ENCODE measurements at regions not wholly inside any gene's neighbourhood (a gene's known extent, or its start where the extent isn't known, plus 50 kb on each side); places are given as distances from the start of the nearest gene placed in this dataset.

DNA sequence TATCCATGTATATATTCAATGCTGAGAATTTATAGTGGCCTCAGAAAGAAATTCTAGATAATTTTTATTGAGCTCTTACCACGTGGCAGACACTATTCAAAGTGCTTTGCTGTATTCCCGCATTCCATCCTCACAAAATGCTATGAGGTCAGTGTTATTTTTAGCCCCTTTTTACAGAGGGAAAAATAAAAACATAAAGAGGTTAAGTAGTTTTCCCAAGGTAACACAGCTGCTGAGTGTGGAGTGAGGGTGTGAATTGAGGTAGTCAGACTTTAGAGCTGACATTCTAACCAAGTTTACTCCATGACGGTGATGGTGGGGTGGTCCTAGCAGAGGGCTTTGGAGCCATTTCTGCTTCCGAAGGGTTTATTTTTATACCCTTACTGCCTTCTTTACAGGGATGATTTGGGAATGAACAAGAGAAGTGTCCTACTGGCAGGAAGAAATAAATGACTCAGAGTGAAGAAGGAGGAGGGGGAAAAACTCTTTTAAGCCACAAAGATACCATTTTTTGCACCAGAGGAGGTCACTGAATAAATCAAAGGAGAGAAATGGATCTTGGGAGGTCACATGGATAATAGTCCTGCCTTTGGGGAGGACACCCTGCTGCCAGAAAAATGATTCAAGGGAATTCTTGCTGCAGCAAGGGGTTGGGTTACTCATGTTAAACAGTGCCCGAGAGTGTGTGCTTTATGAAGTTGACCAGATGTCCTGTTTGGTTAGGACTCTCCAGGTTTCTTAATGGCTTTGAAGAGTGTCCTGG is 76.1 kb downstream of the HMHB1 start (continued):
- TF ChIP-seq ZNF202 (tag by site-specific recombination; IDR thresholded peaks at IDR 0.05; ENCODE audit: borderline replicate concordance) = no peak
- no peak for TF ChIP-seq HOXC10 (CRISPR knock-in tag; IDR thresholded peaks at IDR 0.05)
- no peak for TF ChIP-seq ZBTB21 (tag by site-specific recombination; IDR thresholded peaks at IDR 0.05)
- TF ChIP-seq PRDM1 (tag by site-specific recombination; IDR thresholded peaks at IDR 0.05) = no peak
- no peak for TF ChIP-seq ZNF555 (tag by site-specific recombination; conservative IDR thresholded peaks at IDR 0.05)
- TF ChIP-seq ZNF138 (tag by site-specific recombination; IDR thresholded peaks at IDR 0.05; ENCODE audit: borderline replicate concordance) = no peak
- TF ChIP-seq, protein P1, sequence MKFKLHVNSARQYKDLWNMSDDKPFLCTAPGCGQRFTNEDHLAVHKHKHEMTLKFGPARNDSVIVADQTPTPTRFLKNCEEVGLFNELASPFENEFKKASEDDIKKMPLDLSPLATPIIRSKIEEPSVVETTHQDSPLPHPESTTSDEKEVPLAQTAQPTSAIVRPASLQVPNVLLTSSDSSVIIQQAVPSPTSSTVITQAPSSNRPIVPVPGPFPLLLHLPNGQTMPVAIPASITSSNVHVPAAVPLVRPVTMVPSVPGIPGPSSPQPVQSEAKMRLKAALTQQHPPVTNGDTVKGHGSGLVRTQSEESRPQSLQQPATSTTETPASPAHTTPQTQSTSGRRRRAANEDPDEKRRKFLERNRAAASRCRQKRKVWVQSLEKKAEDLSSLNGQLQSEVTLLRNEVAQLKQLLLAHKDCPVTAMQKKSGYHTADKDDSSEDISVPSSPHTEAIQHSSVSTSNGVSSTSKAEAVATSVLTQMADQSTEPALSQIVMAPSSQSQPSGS (tag by site-specific recombination; IDR thresholded peaks at IDR 0.05; ENCODE audit: low read depth) = no peak
- 0 out of 2 replicates have a peak, but pooled peaks have one; percentile 43 for TF ChIP-seq WT1 (tag by site-specific recombination; IDR thresholded peaks at IDR 0.05)
- 0 out of 2 replicates have a peak, but pooled peaks have one; percentile 8 for TF ChIP-seq IKZF3 (tag by site-specific recombination; IDR thresholded peaks at IDR 0.05)
- TF ChIP-seq MYNN (tag by site-specific recombination; IDR thresholded peaks at IDR 0.05; ENCODE audit: borderline replicate concordance) = no peak
- no peak for TF ChIP-seq ZNF433 (tag by site-specific recombination; IDR thresholded peaks at IDR 0.05; ENCODE audit: low read depth)
- TF ChIP-seq, protein P2, sequence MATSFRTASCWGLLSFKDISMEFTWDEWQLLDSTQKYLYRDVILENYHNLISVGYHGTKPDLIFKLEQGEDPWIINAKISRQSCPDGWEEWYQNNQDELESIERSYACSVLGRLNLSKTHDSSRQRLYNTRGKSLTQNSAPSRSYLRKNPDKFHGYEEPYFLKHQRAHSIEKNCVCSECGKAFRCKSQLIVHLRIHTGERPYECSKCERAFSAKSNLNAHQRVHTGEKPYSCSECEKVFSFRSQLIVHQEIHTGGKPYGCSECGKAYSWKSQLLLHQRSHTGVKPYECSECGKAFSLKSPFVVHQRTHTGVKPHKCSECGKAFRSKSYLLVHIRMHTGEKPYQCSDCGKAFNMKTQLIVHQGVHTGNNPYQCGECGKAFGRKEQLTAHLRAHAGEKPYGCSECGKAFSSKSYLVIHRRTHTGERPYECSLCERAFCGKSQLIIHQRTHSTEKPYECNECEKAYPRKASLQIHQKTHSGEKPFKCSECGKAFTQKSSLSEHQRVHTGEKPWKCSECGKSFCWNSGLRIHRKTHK (tag by site-specific recombination; IDR thresholded peaks at IDR 0.05) = no peak
- TF ChIP-seq GLIS1 (tag by site-specific recombination; IDR thresholded peaks at IDR 0.05) = peak; percentile 71
- TF ChIP-seq SCRT1 (tag by site-specific recombination; IDR thresholded peaks at IDR 0.05; ENCODE audit: borderline replicate concordance) = no peak
- TF ChIP-seq, protein P3, sequence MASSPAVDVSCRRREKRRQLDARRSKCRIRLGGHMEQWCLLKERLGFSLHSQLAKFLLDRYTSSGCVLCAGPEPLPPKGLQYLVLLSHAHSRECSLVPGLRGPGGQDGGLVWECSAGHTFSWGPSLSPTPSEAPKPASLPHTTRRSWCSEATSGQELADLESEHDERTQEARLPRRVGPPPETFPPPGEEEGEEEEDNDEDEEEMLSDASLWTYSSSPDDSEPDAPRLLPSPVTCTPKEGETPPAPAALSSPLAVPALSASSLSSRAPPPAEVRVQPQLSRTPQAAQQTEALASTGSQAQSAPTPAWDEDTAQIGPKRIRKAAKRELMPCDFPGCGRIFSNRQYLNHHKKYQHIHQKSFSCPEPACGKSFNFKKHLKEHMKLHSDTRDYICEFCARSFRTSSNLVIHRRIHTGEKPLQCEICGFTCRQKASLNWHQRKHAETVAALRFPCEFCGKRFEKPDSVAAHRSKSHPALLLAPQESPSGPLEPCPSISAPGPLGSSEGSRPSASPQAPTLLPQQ (tag by site-specific recombination; IDR thresholded peaks at IDR 0.05) = no peak
- peak; percentile 74 for TF ChIP-seq ZIC2 (tag by site-specific recombination; IDR thresholded peaks at IDR 0.05)
- TF ChIP-seq BCL11A (tag by site-specific recombination; IDR thresholded peaks at IDR 0.05; ENCODE audit: low read depth) = no peak
- no peak for TF ChIP-seq ZNF239 (tag by site-specific recombination; IDR thresholded peaks at IDR 0.05)
- TF ChIP-seq ZNF768 (tag by site-specific recombination; IDR thresholded peaks at IDR 0.05) = peak; percentile 22; the same call in 1 of the 2 replicates
- no peak for TF ChIP-seq ZFP41 (tag by site-specific recombination; IDR thresholded peaks at IDR 0.05; ENCODE audit: borderline replicate concordance)
- TF ChIP-seq, protein P4, sequence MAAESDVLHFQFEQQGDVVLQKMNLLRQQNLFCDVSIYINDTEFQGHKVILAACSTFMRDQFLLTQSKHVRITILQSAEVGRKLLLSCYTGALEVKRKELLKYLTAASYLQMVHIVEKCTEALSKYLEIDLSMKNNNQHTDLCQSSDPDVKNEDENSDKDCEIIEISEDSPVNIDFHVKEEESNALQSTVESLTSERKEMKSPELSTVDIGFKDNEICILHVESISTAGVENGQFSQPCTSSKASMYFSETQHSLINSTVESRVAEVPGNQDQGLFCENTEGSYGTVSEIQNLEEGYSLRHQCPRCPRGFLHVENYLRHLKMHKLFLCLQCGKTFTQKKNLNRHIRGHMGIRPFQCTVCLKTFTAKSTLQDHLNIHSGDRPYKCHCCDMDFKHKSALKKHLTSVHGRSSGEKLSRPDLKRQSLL (tag by site-specific recombination; IDR thresholded peaks at IDR 0.05) = no peak
- no peak for TF ChIP-seq ZNF837 (tag by site-specific recombination; IDR thresholded peaks at IDR 0.05)
- TF ChIP-seq, protein P5, sequence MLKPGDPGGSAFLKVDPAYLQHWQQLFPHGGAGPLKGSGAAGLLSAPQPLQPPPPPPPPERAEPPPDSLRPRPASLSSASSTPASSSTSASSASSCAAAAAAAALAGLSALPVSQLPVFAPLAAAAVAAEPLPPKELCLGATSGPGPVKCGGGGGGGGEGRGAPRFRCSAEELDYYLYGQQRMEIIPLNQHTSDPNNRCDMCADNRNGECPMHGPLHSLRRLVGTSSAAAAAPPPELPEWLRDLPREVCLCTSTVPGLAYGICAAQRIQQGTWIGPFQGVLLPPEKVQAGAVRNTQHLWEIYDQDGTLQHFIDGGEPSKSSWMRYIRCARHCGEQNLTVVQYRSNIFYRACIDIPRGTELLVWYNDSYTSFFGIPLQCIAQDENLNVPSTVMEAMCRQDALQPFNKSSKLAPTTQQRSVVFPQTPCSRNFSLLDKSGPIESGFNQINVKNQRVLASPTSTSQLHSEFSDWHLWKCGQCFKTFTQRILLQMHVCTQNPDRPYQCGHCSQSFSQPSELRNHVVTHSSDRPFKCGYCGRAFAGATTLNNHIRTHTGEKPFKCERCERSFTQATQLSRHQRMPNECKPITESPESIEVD (tag by site-specific recombination; IDR thresholded peaks at IDR 0.05) = peak; percentile 72
- no peak for TF ChIP-seq ZNF404 (tag by site-specific recombination; IDR thresholded peaks at IDR 0.05)
- TF ChIP-seq ZNF560 (tag by site-specific recombination; IDR thresholded peaks at IDR 0.05; ENCODE audit: borderline replicate concordance) = no peak
- TF ChIP-seq ZNF311 (tag by site-specific recombination; IDR thresholded peaks at IDR 0.05; ENCODE audit: borderline replicate concordance) = no peak
- TF ChIP-seq ZNF121 (tag by site-specific recombination; IDR thresholded peaks at IDR 0.05) = no peak
- no peak for TF ChIP-seq YY1 (tag by site-specific recombination; IDR thresholded peaks at IDR 0.05)
- TF ChIP-seq, protein P6, sequence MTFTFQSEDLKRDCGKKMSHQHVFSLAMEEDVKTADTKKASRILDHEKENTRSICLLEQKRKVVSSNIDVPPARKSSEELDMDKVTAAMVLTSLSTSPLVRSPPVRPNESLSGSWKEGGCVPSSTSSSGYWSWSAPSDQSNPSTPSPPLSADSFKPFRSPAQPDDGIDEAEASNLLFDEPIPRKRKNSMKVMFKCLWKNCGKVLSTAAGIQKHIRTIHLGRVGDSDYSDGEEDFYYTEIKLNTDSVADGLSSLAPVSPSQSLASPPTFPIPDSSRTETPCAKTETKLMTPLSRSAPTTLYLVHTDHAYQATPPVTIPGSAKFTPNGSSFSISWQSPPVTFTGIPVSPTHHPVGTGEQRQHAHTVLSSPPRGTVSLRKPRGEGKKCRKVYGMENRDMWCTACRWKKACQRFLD (tag by site-specific recombination; IDR thresholded peaks at IDR 0.05) = no peak
- no peak for TF ChIP-seq ZNF777 (tag by site-specific recombination; IDR thresholded peaks at IDR 0.05; ENCODE audit: borderline replicate concordance)
- no peak for TF ChIP-seq ZNF76 (tag by site-specific recombination; IDR thresholded peaks at IDR 0.05; ENCODE audit: borderline replicate concordance, low read depth)
- no peak for TF ChIP-seq ZNF140 (tag by site-specific recombination; IDR thresholded peaks at IDR 0.05)
